Esophagus squamous epithelium (tissue), 5 donors: ENCODE measurements at regions not wholly inside any gene's neighbourhood (a gene's known extent, or its start where the extent isn't known, plus 50 kb on each side); places are given as distances from the start of the nearest gene placed in this dataset.

Experiments used
- DNase-seq: peaks from one replicate; lab custom pipeline; 2025; lab: John Stamatoyannopoulos, UW
- H3K27ac ChIP-seq, 4 donors: fragments of 200-600 bp; sonication (generic); one replicate each; pipeline ENCODE4 v1.5.1; 2016 to 2019; ENCODE audit warnings: mild to moderate bottlenecking in 1 of 4
- H3K27me3 ChIP-seq, 4 donors: fragments of 200-600 bp; sonication (generic); 1 replicate in 3 of 4; 2 replicates in 1 of 4; pipeline versions ENCODE4 v1.5.1 to v1.6.0; 2017 to 2021; ENCODE audit warnings: antibody characterized with exemption in 1 of 4
- H3K36me3 ChIP-seq, 3 donors: fragments of 200-600 bp; sonication (generic); one replicate each; pipeline ENCODE4 v1.5.1; 2016 to 2019
- H3K4me1 ChIP-seq, 3 donors: fragments of 200-600 bp; sonication (generic); one replicate each; pipeline ENCODE4 v1.5.1; 2017 to 2019
- H3K4me3 ChIP-seq, 4 donors: fragments of 200-600 bp; sonication (generic); 1 replicate in 3 of 4; 2 replicates in 1 of 4; pipeline ENCODE4 v1.5.1; 2016 to 2019; ENCODE audit warnings: mild to moderate bottlenecking in 2 of 4, moderate library complexity in 1 of 4
- H3K9me3 ChIP-seq, 3 donors: fragments of 200-600 bp; sonication (generic); one replicate each; pipeline ENCODE4 v1.5.1; 2016 to 2019
- POLR2A ChIP-seq, 4 donors: fragments of 450-650 bp; IDR thresholded peaks; one replicate each; pipeline ENCODE4 v1.6.1; 2017; ENCODE audit warnings: antibody characterized with exemption in 4 of 4, mild to moderate bottlenecking in 4 of 4, moderate library complexity in 3 of 4
- WGBS, 2 donors: methylation state at CpG; one replicate each; pipeline ENCODE4 v1.1.5; 2018; 5-methylcytosine and 5-hydroxymethylcytosine counted together
- intact Hi-C: fragments of 100-400 bp; cut with DNase I; formaldehyde crosslinking; loops from one replicate; pipeline ENCODE4 v1.15.0; 2022
- TF ChIP-seq, protein P1 (sequence below), 6 experiments: fragments of 450-650 bp in 4 of 6; fragments of 200-600 bp in 2 of 6; sonication (generic) in 2 of 6; IDR thresholded peaks; one replicate each; pipeline ENCODE4 v1.5.1; 2016 to 2019; ENCODE audit warnings: antibody characterized with exemption in 6 of 6, mild to moderate bottlenecking in 4 of 6, moderate library complexity in 4 of 6
- donor health status: DM: yes; HTN: yes; CAD: no.

DNA sequence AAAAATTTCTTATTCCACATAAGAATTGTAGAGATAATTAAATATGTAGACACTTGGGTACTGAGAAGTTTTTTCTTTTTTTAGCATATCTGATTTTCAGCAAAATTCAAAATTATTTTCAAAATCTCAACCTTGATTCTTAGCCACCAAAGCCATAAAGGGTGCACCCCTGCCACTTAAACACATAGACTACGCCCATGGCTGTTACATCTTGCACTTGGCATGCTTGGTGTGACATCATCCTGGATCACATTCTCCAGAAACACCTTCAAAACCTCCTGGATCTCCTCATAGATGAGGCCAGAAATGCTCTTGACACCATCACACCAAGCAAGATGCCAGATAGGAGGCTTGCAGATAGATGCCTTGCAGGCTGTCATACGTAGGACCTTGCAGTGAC lies 89.1 kb upstream of the KLF14 start:
- TF ChIP-seq, protein P1, sequence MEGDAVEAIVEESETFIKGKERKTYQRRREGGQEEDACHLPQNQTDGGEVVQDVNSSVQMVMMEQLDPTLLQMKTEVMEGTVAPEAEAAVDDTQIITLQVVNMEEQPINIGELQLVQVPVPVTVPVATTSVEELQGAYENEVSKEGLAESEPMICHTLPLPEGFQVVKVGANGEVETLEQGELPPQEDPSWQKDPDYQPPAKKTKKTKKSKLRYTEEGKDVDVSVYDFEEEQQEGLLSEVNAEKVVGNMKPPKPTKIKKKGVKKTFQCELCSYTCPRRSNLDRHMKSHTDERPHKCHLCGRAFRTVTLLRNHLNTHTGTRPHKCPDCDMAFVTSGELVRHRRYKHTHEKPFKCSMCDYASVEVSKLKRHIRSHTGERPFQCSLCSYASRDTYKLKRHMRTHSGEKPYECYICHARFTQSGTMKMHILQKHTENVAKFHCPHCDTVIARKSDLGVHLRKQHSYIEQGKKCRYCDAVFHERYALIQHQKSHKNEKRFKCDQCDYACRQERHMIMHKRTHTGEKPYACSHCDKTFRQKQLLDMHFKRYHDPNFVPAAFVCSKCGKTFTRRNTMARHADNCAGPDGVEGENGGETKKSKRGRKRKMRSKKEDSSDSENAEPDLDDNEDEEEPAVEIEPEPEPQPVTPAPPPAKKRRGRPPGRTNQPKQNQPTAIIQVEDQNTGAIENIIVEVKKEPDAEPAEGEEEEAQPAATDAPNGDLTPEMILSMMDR (IDR thresholded peaks at IDR 0.05), result no peak
- no peak for TF ChIP-seq POLR2A (IDR thresholded peaks at IDR 0.05)
- WGBS, 2 donors, result 72 to 83% methylated on average over 2 of the region's 2 CpGs
- H3K27ac ChIP-seq, result no peak overlapping the region
- no peaks in the 10 kb centered on the region for H3K36me3 ChIP-seq
- H3K4me1 ChIP-seq, result no peaks in the 10 kb centered on the region
- H3K4me3 ChIP-seq, result no peak overlapping the region
- no peaks in the 10 kb centered on the region for H3K27me3 ChIP-seq
- intact Hi-C loops, result no loop called here
- DNase-seq, result no peak
- peaks cover 0 to 20% (median 13%) of the 10 kb centered on the region in 3 donors for H3K9me3 ChIP-seq

GRCh38 chr7:130825819-130826218 lies 91.8 kb upstream of the KLF14 start:
- no peaks in the 10 kb centered on the region for H3K36me3 ChIP-seq
- DNase-seq, result no peak
- H3K4me3 ChIP-seq, result no peak overlapping the region
- no peak overlapping the region for H3K27ac ChIP-seq
- no peaks in the 10 kb centered on the region for H3K4me1 ChIP-seq
- intact Hi-C loops, result no loop called here
- peaks cover 0 to 20% (median 13%) of the 10 kb centered on the region in 3 donors for H3K9me3 ChIP-seq
- TF ChIP-seq, protein P1 (IDR thresholded peaks at IDR 0.05), result no peak
- no peak for TF ChIP-seq POLR2A (IDR thresholded peaks at IDR 0.05)
- no peaks in the 10 kb centered on the region for H3K27me3 ChIP-seq

DNA sequence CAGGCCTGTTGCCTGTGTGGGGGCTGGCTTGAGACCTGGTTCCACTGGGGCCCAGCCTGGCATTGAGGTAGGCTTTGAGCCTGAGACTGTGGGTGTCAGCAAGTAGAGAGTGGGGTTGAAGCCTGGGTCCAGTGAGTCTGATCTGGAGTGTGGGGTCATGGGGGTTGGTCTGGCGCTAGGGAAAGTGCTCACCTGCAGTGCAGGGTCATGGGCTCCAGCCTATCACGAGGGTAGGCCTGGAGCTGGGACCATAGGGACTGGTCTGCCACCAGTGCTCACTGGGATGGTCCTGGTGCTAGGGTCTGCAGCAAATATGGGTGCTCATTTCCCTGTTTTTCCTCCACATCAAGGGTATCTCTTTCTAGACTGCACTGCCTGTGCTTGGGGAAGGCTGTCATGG lies 95.4 kb upstream of the KLF14 start:
- WGBS, 2 donors, result 75 to 83% methylated on average over 1 to 2 of the region's 2 CpGs

GRCh38 chr7:130831322-130831721 lies 97.3 kb upstream of the KLF14 start:
- Histone ChIP-seq H3K27me3 (no peaks in the 10 kb centered on the region), H3K36me3 (no peaks in the 10 kb centered on the region), H3K4me1 (no peaks in the 10 kb centered on the region), H3K9me3 (peaks cover 0 to 13% (median 7%) of the 10 kb centered on the region in 3 donors), H3K27ac (no peak overlapping the region), H3K4me3 (no peak overlapping the region)
- TF ChIP-seq, protein P1 (IDR thresholded peaks at IDR 0.05), result no peak
- TF ChIP-seq POLR2A (IDR thresholded peaks at IDR 0.05), result no peak
- 43 to 47% methylated on average over 3 of the region's 3 CpGs for WGBS, 2 donors
- no peak for DNase-seq
- intact Hi-C loops, result no loop called here

More for the DNA sequence above, 95.4 kb upstream of the KLF14 start:
- Histone ChIP-seq H3K9me3 (peaks cover 0 to 20% (median 13%) of the 10 kb centered on the region in 3 donors), H3K27me3 (no peaks in the 10 kb centered on the region), H3K4me3 (no peak overlapping the region), H3K27ac (no peak overlapping the region), H3K36me3 (no peaks in the 10 kb centered on the region), H3K4me1 (no peaks in the 10 kb centered on the region)
- intact Hi-C loops, result no loop called here
- DNase-seq, result no peak
- TF ChIP-seq POLR2A (IDR thresholded peaks at IDR 0.05), result no peak
- TF ChIP-seq, protein P1 (IDR thresholded peaks at IDR 0.05), result no peak

- no peaks in the 10 kb centered on the region for H3K4me1 ChIP-seq
- intact Hi-C loops, result no loop called here
- DNase-seq, result no peak
- no peak for TF ChIP-seq POLR2A (IDR thresholded peaks at IDR 0.05)
- TF ChIP-seq, protein P1 (IDR thresholded peaks at IDR 0.05), result peak; percentile 43 to 78 (median 55)
- peaks cover 0 to 7% (median 5%) of the 10 kb centered on the region in 3 donors for H3K9me3 ChIP-seq
- no peaks in the 10 kb centered on the region for H3K36me3 ChIP-seq
- no peaks in the 10 kb centered on the region for H3K27me3 ChIP-seq
- WGBS, 2 donors, result 36 to 49% methylated on average over 6 of the region's 6 CpGs
- H3K27ac ChIP-seq, result no peak overlapping the region
- no peak overlapping the region for H3K4me3 ChIP-seq
Observed at GRCh38 chr7:130831817-130832481, 97.9 kb upstream of the KLF14 start.
